GM18511 (cell line): ENCODE measurements at regions not wholly inside any gene's neighbourhood (a gene's known extent, or its start where the extent isn't known, plus 50 kb on each side); places are given as distances from the start of the nearest gene placed in this dataset.

Experiments used
- ATAC-seq: cut with Tn5 transposase; IDR thresholded peaks from one replicate; pipeline ENCODE4 v1.9.1; 2021; ENCODE audit warnings: mild to moderate bottlenecking, moderate library complexity; ENCODE audit not compliant: unreplicated experiment

GRCh38 chr11:10387206-10388083 is 67.6 kb upstream of the AMPD3 start:
- ATAC-seq = no peak

GRCh38 chr11:10388101-10388500 is 67.0 kb upstream of the AMPD3 start:
- ATAC-seq = no peak

- no peak for ATAC-seq
Measured at GRCh38 chr11:10388574-10388973, 66.5 kb upstream of the AMPD3 start.

GRCh38 chr11:10390375-10390774 is 64.7 kb upstream of the AMPD3 start:
- ATAC-seq = no peak

GRCh38 chr11:10392095-10393079 is 62.7 kb upstream of the AMPD3 start:
- no peak for ATAC-seq

- no peak for ATAC-seq
Measured at GRCh38 chr11:10394229-10395101, 60.6 kb upstream of the AMPD3 start.

- ATAC-seq = no peak
Measured at GRCh38 chr11:10395166-10395897, 59.7 kb upstream of the AMPD3 start.

- no peak for ATAC-seq
Measured at GRCh38 chr11:10396771-10397170, 58.3 kb upstream of the AMPD3 start.

- no peak for ATAC-seq
Measured at GRCh38 chr11:10397226-10397987, 57.7 kb upstream of the AMPD3 start.

- no peak for ATAC-seq
Measured at GRCh38 chr11:10398525-10398924, 56.5 kb upstream of the AMPD3 start.

GRCh38 chr11:10400856-10401255 is 54.2 kb upstream of the AMPD3 start:
- no peak for ATAC-seq

GRCh38 chr11:10401256-10401655 is 53.8 kb upstream of the AMPD3 start:
- no peak for ATAC-seq

- no peak for ATAC-seq
Measured at GRCh38 chr11:10401696-10402392, 53.2 kb upstream of the AMPD3 start.
